ENCODE measurements at regions not wholly inside any gene's neighbourhood (a gene's known extent, or its start where the extent isn't known, plus 50 kb on each side); places are given as distances from the start of the nearest gene placed in this dataset.

DNA sequence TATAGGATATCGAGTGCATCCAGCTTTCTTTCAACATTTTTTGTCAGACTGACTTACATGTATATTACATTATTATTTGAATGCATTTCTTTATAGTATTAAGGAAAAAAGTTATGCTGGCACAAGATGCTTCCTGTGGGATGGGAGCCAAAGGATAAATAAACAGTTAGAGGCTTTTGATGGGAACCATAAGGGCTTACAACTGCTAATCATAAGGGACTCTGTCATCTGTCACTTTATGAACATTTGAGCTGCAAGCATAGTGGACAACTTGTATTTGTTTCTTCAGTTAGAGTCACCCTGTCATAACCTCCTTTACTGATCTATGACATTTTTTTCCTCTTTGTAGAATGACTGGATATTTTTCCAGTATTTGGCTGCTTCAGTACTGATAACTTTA lies 132.4 kb upstream of the CHORDC1 start:
- no peaks in the 10 kb centered on the region for H3K9me3 ChIP-seq (ENCODE audit: control insufficient read depth, insufficient read depth, low read depth, low read length)
- no peaks in the 10 kb centered on the region for H3K4me1 ChIP-seq (ENCODE audit: control insufficient read depth, insufficient read depth, low read length)
- no peak overlapping the region for H3K27ac ChIP-seq (ENCODE audit: extremely low read depth, low read depth, low read length)
- no peak overlapping the region for H3K4me3 ChIP-seq (ENCODE audit: low read depth, low read length)
- no peaks in the 10 kb centered on the region for H3K36me3 ChIP-seq (ENCODE audit: control insufficient read depth in 2 of 2, insufficient read depth in 1 of 2, low read length in 2 of 2)
- ChIA-PET POLR2A (no interaction called here), CTCF (no interaction called here)
- TF ChIP-seq ZNF664 (tag by site-specific recombination; IDR thresholded peaks at IDR 0.05), result no peak
- no peak for TF ChIP-seq ZEB2 (tag by site-specific recombination; IDR thresholded peaks at IDR 0.05)
- TF ChIP-seq EGR2 (tag by site-specific recombination; IDR thresholded peaks at IDR 0.05; ENCODE audit: low read depth), result no peak
- no peak for TF ChIP-seq HOXA7 (CRISPR knock-in tag; IDR thresholded peaks at IDR 0.05; ENCODE audit: borderline replicate concordance)
- TF ChIP-seq, protein P1, sequence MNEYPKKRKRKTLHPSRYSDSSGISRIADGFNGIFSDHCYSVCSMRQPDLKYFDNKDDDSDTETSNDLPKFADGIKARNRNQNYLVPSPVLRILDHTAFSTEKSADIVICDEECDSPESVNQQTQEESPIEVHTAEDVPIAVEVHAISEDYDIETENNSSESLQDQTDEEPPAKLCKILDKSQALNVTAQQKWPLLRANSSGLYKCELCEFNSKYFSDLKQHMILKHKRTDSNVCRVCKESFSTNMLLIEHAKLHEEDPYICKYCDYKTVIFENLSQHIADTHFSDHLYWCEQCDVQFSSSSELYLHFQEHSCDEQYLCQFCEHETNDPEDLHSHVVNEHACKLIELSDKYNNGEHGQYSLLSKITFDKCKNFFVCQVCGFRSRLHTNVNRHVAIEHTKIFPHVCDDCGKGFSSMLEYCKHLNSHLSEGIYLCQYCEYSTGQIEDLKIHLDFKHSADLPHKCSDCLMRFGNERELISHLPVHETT (tag by site-specific recombination; IDR thresholded peaks at IDR 0.05), result no peak
- TF ChIP-seq KLF10 (tag by site-specific recombination; IDR thresholded peaks at IDR 0.05), result no peak
- no peak for TF ChIP-seq HOXD13 (CRISPR knock-in tag; IDR thresholded peaks at IDR 0.05; ENCODE audit: borderline replicate concordance)

DNA sequence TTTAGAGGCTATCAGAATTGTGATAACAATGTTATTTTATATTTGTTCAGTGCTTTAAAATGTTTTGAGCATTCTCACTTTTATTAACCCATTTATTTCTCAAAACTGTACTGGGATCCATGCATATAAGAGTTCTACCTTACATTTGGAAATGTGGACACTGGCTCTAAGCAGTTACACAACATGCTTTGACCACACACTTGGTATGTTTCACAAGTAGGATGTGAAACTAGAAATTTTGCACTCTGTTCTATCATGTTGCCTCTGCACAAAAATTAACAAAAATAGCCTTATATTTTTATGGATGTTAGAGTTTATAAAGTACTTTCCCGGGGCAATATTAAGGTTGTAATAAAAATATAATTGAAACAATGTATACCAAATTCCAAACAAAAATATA lies 126.9 kb upstream of the CHORDC1 start:
- H3K36me3 ChIP-seq (ENCODE audit: control insufficient read depth in 2 of 2, insufficient read depth in 1 of 2, low read length in 2 of 2), result no peaks in the 10 kb centered on the region
- ChIA-PET POLR2A (no interaction called here), CTCF (no interaction called here)
- no peaks in the 10 kb centered on the region for H3K9me3 ChIP-seq (ENCODE audit: control insufficient read depth, insufficient read depth, low read depth, low read length)
- TF ChIP-seq ZNF513 (tag by site-specific recombination; IDR thresholded peaks at IDR 0.05), result no peak
- TF ChIP-seq MZF1 (tag by site-specific recombination; IDR thresholded peaks at IDR 0.05; ENCODE audit: borderline replicate concordance), result no peak
- no peak for TF ChIP-seq GLI2 (tag by site-specific recombination; IDR thresholded peaks at IDR 0.05; ENCODE audit: borderline replicate concordance, low read depth)
- TF ChIP-seq ZNF292 (tag by site-specific recombination; IDR thresholded peaks at IDR 0.05; ENCODE audit: borderline replicate concordance, low read depth), result no peak
- no peak for TF ChIP-seq SCRT1 (tag by site-specific recombination; IDR thresholded peaks at IDR 0.05; ENCODE audit: borderline replicate concordance)
- TF ChIP-seq ZNF530 (tag by site-specific recombination; IDR thresholded peaks at IDR 0.05; ENCODE audit: low read depth), result no peak
- no peak for TF ChIP-seq ZNF266 (tag by site-specific recombination; IDR thresholded peaks at IDR 0.05; ENCODE audit: low read depth)
- no peak for TF ChIP-seq GLIS2 (tag by site-specific recombination; IDR thresholded peaks at IDR 0.05)
- no peaks in the 10 kb centered on the region for H3K4me1 ChIP-seq (ENCODE audit: control insufficient read depth, insufficient read depth, low read length)
- no peak overlapping the region for H3K27ac ChIP-seq (ENCODE audit: extremely low read depth, low read depth, low read length)
- H3K4me3 ChIP-seq (ENCODE audit: low read depth, low read length), result no peak overlapping the region

- Histone ChIP-seq H3K27ac (ENCODE audit: extremely low read depth, low read depth, low read length) (no peak overlapping the region), H3K4me1 (ENCODE audit: control insufficient read depth, insufficient read depth, low read length) (no peaks in the 10 kb centered on the region), H3K9me3 (ENCODE audit: control insufficient read depth, insufficient read depth, low read depth, low read length) (no peaks in the 10 kb centered on the region), H3K36me3 (ENCODE audit: control insufficient read depth in 2 of 2, insufficient read depth in 1 of 2, low read length in 2 of 2) (no peaks in the 10 kb centered on the region), H3K4me3 (ENCODE audit: low read depth, low read length) (no peak overlapping the region)
- CTCF ChIA-PET, result no interaction called here
- TF ChIP-seq ZNF585B (tag by site-specific recombination; IDR thresholded peaks at IDR 0.05) (no peak), ZNF514 (tag by site-specific recombination; IDR thresholded peaks at IDR 0.05) (no peak)
- POLR2A ChIA-PET, result no interaction called here
These were observed 121.7 kb upstream of the CHORDC1 start for GRCh38 chr11:90344546-90344945.

- TF ChIP-seq ZNF416 (tag by site-specific recombination; IDR thresholded peaks at IDR 0.05) (no peak), ZBTB8A (tag by site-specific recombination; IDR thresholded peaks at IDR 0.05) (no peak), ZNF391 (tag by site-specific recombination; IDR thresholded peaks at IDR 0.05; ENCODE audit: borderline replicate concordance, low read depth) (no peak), KLF10 (tag by site-specific recombination; IDR thresholded peaks at IDR 0.05) (no peak), HOXA7 (CRISPR knock-in tag; IDR thresholded peaks at IDR 0.05; ENCODE audit: borderline replicate concordance) (no peak)
- TF ChIP-seq, protein P2, sequence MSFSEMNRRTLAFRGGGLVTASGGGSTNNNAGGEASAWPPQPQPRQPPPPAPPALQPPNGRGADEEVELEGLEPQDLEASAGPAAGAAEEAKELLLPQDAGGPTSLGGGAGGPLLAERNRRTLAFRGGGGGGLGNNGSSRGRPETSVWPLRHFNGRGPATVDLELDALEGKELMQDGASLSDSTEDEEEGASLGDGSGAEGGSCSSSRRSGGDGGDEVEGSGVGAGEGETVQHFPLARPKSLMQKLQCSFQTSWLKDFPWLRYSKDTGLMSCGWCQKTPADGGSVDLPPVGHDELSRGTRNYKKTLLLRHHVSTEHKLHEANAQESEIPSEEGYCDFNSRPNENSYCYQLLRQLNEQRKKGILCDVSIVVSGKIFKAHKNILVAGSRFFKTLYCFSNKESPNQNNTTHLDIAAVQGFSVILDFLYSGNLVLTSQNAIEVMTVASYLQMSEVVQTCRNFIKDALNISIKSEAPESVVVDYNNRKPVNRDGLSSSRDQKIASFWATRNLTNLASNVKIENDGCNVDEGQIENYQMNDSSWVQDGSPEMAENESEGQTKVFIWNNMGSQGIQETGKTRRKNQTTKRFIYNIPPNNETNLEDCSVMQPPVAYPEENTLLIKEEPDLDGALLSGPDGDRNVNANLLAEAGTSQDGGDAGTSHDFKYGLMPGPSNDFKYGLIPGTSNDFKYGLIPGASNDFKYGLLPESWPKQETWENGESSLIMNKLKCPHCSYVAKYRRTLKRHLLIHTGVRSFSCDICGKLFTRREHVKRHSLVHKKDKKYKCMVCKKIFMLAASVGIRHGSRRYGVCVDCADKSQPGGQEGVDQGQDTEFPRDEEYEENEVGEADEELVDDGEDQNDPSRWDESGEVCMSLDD (tag by site-specific recombination; IDR thresholded peaks at IDR 0.05), result no peak
- H3K4me3 ChIP-seq (ENCODE audit: low read depth, low read length), result no peak overlapping the region
- H3K9me3 ChIP-seq (ENCODE audit: control insufficient read depth, insufficient read depth, low read depth, low read length), result no peaks in the 10 kb centered on the region
- ChIA-PET POLR2A (no interaction called here), CTCF (interaction anchor here (0.7 kb wide), 1 partner anchor 115 kb away, joined by 3 read pairs; no protein-coding TSS in a partner anchor)
- no peaks in the 10 kb centered on the region for H3K36me3 ChIP-seq (ENCODE audit: control insufficient read depth in 2 of 2, insufficient read depth in 1 of 2, low read length in 2 of 2)
- H3K27ac ChIP-seq (ENCODE audit: extremely low read depth, low read depth, low read length), result no peak overlapping the region
- H3K4me1 ChIP-seq (ENCODE audit: control insufficient read depth, insufficient read depth, low read length), result no peaks in the 10 kb centered on the region
These were observed 120.8 kb upstream of the CHORDC1 start for GRCh38 chr11:90343673-90344072.
